Left cardiac atrium (tissue), 4 donors: ENCODE measurements at regions not wholly inside any gene's neighbourhood (a gene's known extent, or its start where the extent isn't known, plus 50 kb on each side); places are given as distances from the start of the nearest gene placed in this dataset.
"Not testable (repeated sequence)": the region's sequence is repeated elsewhere in the genome, so short reads cannot be mapped to it uniquely, and the experiment has no call there.

Experiments used
- ATAC-seq, 2 donors: fragments of 200-7000 bp; cut with Tn5 transposase; one replicate each; pipeline ENCODE4 v1.9.1; 2020; ENCODE audit warnings: mild to moderate bottlenecking in 2 of 2, moderate library complexity in 2 of 2
- DNase-seq: peaks from one replicate; pipeline ENCODE4 v3.0.0-alpha.2; 2020
- intact Hi-C, 2 donors: fragments of 100-400 bp; cut with DNase I; formaldehyde crosslinking; loops; one replicate each; pipeline versions ENCODE4 v1.14.1 to v1.15.1; 2022 to 2023
- donor health status: DM: no; HTN: yes; CAD: no.
- donor health status: DM: no; HTN: yes; CAD: no; lungs with severe emphysema.
- donor health status: DM: yes; HTN: yes; CAD: no.
- donor health status: Dilated cardiomyopathy.

DNA sequence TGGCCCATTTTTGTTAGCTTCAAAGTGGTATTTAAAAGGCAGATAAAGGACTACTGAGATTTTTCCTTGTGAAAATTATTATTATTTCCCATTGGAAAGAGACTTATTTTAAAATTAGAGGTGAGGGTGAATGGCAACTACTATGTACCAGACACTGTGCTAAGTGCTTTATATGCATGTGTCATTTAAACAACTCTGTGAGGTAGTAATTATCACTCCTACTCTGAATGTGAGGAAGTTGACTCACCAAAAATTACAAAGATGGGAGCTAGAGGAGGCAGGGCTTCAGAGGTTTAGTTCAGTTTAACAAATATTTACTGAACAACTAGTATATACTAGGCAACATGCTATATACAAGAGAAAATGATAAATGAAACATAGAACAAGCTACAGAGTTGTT is 78.2 kb downstream of the MSL3 start:
- ATAC-seq (no peak), DNase-seq (no peak)
- intact Hi-C loops, result no loop called here

DNA sequence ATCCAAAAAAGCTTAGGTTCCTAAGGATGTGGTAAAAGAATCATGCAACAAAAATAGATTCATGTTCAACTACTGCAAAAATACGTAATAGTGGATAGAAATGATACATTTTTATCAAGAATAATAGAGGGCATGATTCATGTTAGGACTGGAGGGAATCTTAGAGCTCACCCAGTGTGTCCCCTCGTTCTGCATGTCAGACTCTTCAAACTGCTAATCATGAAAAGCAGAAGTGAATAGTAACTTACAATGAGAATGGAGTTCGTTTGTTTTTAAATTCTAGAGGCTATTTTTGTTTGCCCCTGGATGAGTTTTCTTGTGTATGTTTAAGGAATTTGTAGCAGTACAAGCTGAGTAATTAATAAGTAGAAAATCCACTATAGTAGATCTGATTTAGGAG is 79.4 kb downstream of the MSL3 start:
- intact Hi-C loops, result no loop called here
- ATAC-seq, result no peak
- no peak for DNase-seq

DNA sequence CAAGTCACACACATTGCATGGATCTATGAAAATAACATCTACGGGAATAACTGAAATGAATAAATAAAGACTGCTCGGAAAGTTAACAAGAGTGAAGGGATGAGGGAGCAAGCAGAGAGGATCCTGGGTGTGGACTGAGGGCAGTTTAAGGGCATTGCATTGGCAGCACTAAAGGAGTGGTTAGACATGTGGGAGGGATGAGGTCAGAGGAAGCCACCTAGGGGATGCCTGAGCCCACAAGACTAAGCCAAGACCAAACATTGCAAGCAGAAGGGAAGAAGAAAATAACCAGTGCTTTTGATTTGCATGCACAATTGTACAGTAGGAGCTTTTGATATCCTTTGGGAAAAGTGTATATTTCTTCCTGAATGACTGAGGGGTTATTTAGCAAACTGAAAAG is 106.1 kb downstream of the MSL3 start:
- intact Hi-C loops, result no loop called here
- no peak for ATAC-seq

DNA sequence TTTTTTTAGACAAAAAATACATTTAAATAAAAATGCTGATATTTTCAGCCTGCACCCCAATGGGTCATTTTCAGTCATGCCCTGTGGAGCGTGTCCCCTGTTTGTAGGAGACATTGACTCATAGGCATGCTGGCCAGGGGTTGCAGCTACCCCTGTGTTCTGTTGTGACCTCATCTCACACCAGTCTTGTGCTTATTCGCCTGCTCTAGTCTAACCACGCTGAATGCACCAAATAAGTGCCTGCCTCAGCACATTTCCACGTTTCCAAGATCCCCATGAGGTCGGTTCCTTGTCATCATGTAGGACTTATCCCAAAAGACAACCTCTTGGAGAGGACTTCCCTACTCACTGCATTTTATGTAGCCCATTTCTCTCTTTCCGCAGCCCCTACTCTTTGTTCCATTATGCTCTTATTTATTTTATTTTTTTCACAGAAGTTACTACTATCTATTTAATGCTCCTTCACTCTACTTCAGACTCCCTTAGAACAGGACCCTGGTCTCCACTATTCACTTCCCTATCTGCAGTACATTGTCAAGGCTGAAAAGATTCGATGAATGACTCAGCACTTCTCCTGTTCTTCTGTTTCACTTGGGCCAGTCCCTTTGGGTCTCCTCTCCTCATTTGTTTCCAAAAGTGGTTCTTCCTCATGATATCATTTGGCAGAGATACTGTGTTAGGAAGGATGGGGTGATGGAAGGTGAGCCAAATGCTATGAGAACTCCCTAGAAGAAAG is 109.7 kb downstream of the MSL3 start:
- DNase-seq (no peak), ATAC-seq (no peak)
- intact Hi-C loops, result no loop called here

More for the DNA sequence above, 106.1 kb downstream of the MSL3 start:
- DNase-seq, result no peak

DNA sequence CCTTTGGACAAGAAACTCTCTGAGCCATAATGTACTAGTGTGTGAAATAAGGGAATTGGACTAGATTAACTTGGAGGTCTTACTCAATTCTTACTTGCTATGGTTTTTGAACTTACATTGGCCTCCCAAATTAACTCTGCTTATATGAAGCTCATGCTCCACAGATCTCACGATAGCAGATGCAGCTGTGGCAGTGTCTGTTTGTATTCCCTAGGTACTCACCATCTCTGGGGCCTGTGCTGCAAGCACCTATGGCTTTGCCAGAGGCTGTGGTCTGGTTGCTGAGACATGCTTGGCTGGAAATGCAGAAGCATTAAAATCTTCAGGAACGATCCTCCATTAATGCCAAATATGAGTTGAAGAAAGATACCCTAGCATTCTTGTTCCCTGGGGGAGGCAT is 112.8 kb downstream of the MSL3 start:
- intact Hi-C loops, result no loop called here
- DNase-seq, result no peak
- no peak for ATAC-seq

DNA sequence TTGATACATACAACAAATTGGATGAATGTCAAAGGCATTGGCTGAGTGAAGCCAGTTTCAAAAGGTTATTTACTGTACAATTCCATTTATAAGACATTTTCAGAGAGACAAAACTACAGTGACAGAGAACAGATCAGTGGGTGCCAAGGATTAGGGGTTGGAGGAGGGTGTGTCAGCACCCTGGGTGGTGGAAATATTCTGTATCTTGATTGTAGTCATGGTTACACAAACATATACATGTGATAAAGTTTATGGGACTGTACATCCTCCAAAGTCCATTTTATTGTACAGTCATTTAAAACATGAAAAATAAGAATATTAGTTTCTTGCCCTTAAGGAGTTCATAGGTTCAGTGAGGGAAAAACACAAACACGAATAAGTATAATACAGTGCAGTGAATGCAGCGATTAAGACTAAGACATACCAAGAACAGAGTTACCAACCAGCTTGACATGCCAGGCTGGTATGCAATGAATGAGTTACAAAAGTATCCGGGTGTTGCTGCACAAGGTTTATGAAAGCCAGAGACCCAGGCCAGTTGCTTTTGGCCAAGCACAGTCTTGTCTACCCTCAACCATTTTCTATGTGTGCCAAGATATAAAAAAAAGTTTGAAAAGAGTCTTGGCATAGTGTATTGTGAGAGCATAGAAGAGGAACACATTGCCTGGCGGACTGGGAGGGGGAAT is 123.6 kb downstream of the MSL3 start:
- DNase-seq (no peak), ATAC-seq (no peak)
- intact Hi-C loops, result no loop called here

DNA sequence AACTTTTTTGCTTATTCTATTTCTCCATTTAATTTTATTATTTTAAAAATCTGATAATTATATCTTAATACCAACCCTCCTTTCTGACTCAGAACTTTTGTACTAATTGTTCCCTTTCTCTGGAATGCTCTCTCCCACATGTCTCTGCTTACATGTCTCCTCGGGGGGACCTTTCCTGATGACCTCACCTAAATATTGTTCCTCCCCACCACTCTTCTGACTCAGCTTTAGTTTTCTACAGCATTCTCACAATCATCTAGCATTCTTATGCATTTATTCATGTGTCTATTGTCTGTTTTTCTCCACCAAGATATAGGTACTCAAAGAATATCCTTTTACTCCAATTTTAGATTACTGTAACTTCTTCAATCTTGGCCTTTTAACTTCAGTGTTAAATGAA is 128.7 kb downstream of the MSL3 start:
- ATAC-seq, result no peak
- intact Hi-C loops, result no loop called here
- DNase-seq, result no peak

DNA sequence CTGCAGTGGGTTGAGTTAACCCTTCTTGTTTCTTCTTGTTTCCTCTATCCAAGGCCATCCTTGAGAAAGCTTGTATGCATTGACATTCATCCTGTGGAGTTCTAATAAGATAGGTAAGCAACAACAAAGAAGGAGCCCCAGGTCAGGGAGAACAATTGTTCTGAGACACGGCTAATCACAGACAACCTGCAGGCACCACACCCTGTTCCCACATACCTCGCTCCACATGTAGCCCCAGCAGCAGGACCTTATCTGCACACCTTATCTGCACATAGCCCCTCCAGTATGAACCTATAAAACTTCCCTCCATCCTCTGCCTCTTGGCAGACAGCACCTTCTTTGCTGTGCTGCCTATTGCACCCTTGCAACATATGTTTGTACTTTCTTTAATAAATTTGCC is 129.1 kb downstream of the MSL3 start:
- no peak for DNase-seq

DNA sequence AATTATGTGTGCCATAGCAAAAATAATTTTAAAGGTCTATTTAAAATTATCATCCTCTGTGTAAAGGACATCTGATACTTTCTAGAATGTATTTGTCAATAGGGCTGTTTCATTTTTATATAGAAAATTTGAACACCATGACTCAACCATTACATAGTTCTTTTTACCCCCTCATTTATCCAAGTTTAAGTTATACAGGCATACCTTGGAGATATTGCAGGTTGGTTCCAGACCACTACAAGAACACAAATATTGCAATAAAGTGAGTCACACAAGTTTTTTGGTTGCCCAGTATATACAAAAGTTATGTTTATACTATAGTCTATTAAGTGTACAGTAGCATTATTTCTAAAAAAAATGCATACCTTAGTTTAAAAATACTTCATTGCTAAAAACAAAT is 130.4 kb downstream of the MSL3 start:
- DNase-seq (no peak), ATAC-seq (no peak)
- intact Hi-C loops, result no loop called here

More for the DNA sequence above, 129.1 kb downstream of the MSL3 start:
- intact Hi-C loops, result no loop called here
- no peak for ATAC-seq

DNA sequence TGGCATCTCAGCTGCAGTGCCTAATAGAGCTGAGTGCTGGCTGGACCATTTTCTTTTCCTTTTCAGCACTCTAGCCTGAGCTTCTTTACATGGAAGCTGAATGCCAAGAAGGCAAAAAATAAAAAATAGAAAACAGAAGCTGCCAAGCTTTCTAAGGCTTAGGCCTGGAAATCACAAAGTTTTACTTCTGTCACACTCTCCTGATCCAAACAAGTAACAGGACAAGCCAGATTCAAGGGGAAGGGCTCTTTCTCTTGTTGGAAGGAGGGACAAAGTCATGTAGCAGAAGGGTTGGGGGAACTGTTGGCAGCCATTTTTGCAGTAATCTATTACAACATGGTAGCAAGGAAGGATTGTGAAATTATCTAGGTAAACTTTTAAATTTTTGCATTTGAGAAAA is 131.8 kb downstream of the MSL3 start:
- DNase-seq (no peak), ATAC-seq (no peak)
- intact Hi-C loops, result no loop called here

DNA sequence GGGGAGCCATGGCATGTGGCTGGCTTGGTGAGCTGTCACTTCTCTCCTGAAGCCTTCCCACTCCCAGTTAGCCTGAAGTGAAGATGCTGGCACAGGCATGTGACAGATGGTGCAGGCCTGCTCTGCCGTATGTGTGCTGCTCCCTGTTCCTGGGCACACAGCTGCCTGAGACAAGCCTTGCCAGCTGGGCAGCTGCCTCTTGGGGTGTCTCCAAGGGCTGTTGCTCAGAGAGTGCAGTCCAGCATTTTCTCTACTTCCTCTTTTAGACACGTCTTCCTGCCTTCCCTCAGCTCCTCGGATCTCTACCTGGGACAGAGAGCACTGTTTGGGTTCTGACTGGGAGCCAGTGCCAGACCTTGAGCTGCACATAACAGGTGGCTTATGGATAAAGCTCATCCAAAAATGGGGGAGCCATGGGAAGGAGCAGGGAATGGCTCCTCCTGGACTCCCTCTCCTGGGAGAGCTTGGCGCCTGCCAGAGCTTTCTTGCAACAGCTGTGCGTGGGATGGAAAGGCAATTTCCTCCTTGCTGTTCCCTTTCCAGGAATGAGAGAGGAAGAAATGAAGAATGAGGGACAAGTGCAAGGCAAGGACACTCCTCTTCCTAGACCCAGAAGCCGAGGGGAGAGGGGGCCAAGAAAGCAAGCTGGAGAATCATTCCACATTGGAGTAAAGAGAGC is 132.9 kb downstream of the MSL3 start:
- peak; percentile 70 to 83 for ATAC-seq
- intact Hi-C loops, result no loop called here
- DNase-seq, result peak; percentile 26

DNA sequence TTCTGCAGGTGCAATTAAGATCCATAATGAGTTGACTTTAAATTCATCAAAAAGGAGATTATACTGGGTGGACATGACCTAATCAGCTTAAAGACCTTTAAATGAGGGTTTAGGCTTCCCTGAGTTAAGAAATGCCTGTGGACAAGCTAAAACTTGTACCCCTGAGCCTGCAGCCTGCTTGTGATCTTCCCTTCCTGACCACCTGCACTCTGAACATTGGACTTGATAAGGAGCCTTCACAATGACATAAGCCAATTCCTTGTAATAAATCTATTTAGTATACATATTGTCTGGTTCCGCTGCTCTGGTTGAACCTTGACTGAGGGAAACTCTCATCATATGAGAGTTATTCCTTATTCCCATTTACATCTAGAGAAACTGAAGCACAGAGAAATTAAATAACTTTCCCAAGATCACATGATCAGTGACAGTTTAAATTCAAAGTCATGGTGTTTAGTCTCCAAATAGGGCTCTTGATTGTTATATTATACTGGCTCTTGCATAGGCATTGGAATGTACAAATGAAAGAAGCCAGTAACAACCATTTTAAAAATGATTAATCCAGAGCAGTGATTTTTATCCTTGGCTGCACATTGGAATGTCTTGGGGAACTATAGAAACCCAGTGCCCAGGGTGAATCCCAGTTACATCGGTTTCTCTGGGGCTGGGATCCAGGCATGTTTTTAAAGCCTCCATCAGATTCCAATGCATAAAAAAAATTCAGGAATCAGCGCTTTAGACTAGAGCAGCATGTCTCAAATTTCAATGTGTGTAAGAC is 136.1 kb downstream of the MSL3 start:
- no peak for DNase-seq
- no peak for ATAC-seq
- intact Hi-C loops, result no loop called here

DNA sequence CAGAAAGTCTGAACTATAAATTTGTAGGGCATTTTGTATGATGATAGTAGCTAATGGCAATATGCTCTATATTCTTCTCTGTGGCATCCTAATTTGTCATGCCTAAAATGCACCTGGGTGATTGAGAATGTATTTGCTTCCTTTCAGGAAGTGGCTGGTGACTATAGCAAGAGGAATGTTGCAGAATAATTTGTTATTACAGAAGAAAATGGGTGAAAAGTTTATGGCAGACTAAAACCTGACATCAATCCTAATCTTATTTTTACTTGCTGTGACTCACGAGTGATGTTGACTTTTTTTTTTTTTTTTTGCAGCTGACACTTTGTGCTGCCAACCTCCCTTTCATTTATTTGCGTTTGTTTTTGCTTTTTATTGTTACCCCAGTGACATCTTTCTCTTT is 141.1 kb downstream of the MSL3 start:
- no peak for ATAC-seq
- DNase-seq, result no peak
- intact Hi-C loops, result no loop called here

DNA sequence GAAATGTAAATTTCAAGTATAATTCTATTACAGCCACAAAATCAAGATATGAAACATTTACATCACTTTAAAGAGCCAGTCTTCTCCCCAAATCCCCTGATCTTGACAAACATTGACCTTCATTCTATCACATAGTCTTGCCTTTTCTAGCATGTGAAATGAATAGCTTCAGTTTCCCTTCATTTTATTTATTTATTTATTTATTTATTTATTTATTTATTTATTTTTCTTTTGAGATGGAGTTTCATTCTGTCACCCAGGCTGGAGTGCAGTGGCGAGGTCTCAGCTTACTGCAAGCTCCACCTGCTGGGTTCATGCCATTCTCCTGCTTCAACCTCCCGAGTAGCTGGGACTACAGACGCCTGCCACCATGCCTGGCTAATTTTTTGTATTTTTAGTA is 147.9 kb downstream of the MSL3 start:
- ATAC-seq, intact Hi-C loops, DNase-seq: not testable (repeated sequence)

DNA sequence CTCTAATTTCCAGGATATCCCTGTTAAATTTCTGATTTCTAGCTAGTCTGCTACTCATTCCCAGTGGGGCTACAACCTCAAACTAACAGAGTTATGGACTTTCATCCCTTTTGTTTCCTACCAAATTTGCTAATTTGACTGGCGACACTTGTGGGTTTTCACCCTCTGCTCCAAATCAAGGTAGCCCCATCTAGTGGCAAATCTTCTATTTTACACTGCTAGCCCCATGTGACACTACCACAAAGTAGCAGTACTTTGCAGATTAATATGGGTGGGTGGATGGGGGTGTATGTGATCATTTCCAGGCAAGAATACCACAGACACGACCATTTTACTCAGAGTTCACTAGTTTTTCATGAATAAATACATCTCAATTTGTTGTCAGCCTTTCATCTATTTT is 150.3 kb downstream of the MSL3 start:
- ATAC-seq, result no peak
- intact Hi-C loops, result no loop called here

DNA sequence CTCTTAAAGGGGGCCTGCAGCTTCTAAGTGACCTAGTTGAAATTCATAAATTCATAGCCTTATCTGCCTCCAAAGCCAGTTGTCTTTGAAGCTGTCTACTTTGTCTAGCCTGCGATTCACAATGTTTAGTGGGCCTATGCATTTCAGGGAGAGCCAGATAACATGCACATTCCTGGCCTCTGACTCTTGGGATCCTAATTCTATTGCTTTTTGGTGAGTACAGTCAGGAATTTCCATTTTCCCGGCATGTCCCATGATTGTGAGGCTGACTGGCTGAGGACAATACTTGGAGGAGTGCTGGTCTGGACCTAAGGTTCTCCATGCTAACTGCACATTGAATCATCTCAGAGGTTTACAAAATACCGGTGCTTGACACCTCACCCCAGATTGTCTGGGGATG is 155.0 kb downstream of the MSL3 start:
- intact Hi-C loops, result no loop called here
- DNase-seq (no peak), ATAC-seq (no peak)

More for the DNA sequence above, 150.3 kb downstream of the MSL3 start:
- no peak for DNase-seq

DNA sequence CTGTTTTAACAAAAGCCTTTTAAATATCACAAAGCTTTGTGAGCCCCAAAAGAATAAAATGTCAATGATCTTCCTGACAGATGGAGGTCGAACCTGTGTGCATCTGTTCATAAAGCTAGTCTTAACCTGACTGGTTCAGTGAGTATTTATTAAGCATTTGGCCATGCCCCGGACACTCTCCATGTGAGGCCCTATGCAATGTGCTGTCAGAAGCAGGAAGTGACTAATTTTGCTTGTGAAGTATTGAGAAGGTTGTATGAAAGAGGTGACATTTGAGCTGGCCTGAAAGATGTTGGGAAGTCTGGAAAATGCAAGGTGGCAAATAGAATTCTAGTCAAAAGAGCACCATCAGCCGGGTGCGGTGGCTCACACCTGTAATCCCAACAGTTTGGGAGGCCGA is 171.4 kb downstream of the MSL3 start:
- DNase-seq (no peak), ATAC-seq (no peak)

DNA sequence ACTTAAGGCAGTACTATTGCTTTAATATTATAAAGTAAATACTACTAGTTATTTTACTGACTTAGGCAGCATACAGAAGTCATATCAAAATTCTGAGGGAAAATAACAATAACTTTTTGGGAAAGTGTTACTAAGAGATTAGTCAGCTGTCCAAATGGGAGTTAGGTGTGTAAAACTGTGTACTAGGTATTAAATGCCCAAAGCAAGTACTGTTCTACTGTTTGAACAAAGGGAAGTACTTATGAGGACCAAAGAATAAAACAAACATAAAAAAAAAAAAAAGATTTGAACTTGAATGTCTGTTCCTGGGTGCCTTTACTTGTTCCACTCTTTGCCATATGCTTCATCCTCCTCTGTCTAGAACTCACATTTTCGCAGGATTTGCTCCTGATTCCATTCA is 174.4 kb downstream of the MSL3 start:
- ATAC-seq, result no peak
- no peak for DNase-seq
- intact Hi-C loops, result no loop called here

More for the DNA sequence above, 171.4 kb downstream of the MSL3 start:
- intact Hi-C loops, result no loop called here

DNA sequence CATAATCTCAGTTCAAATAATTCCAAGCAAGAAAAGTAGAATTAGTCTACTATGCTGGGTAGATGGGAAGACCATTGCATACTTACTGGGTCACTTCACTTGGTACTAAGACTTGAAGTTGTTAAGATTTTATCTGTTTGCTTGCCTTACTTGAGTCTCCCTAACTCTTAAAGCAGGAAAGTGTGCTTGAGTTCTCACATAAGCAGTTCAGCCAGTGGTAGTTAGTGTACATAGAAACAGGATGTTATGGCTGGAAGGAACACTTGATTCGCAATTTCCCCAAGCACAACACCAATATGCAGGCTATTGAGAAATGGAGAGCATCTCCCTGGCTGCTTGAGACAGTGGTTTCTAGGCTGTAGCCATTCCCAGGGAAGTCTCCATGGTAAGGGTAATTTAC is 176.1 kb downstream of the MSL3 start:
- DNase-seq, result no peak
- no peak for ATAC-seq
- intact Hi-C loops, result no loop called here

DNA sequence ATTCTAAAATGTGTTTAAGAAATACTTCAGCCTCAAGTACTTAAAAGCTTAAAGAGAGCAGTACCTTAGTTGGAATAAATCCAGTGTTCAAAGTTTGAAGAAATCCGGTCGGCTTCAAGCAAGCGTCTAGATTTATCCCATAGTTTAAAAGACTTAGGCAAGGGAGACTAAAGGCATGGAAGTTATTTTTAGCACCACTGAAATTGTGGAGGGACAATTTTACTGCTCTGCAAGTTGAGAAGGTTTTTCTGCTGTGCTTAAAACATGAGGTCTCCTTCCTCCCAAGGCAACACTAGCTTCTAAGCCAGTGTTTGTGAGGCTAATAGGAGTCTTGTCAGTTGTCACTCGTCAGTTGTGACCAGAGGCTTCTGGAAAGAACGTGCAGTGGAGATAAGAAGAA is 183.5 kb downstream of the MSL3 start:
- DNase-seq (no peak), ATAC-seq (no peak)
- intact Hi-C loops, result no loop called here
